IMR-90 (cell line): ENCODE measurements at regions not wholly inside any gene's neighbourhood (a gene's known extent, or its start where the extent isn't known, plus 50 kb on each side); places are given as distances from the start of the nearest gene placed in this dataset.

Experiments
- ATAC-seq: fragments of 200-7000 bp; cut with Tn5 transposase; 2 replicates; pipeline ENCODE4 v1.9.1; 2020; ENCODE audit warnings: low read depth, mild to moderate bottlenecking, moderate library complexity
- BruUV-seq: library from RNA; stranded (reverse); fragments of 400-500 nt; replicated peaks from 2 replicates; lab custom pipeline; 2021; lab: Mats Ljungman, UMichigan
- CTCF ChIA-PET: fragments of 300-600 bp; formaldehyde crosslinking; extraction: SDS; loops from one replicate; lab custom pipeline; 2021; ENCODE audit warnings: antibody characterized with exemption; lab: Yijun Ruan, JAX
- POLR2A ChIA-PET: fragments of 300-600 bp; sonication (Branson Sonifier 250); formaldehyde crosslinking; loops from one replicate; lab custom pipeline; 2022; ENCODE audit warnings: antibody characterized with exemption; ENCODE audit not compliant: unreplicated experiment; lab: Charles Lee
- DNase-seq: peaks from one replicate; pipeline ENCODE4 v3.0.0; 2013
- H2AFZ ChIP-seq: replicated peaks from 2 replicates; pipeline ENCODE3; 2013; ENCODE audit warnings: low read length, mild to moderate bottlenecking; ENCODE audit not compliant: poor library complexity
- H2AK5ac ChIP-seq: 2 replicates; pipeline ENCODE4 v1.6.1; 2013; ENCODE audit warnings: low read depth, low read length, inconsistent platforms
- H2AK9ac ChIP-seq: replicated peaks from 2 replicates; pipeline ENCODE3; 2013; ENCODE audit warnings: mild to moderate bottlenecking, low read depth, low read length, moderate library complexity; ENCODE audit not compliant: poor library complexity
- H2BK120ac ChIP-seq: 2 replicates; pipeline ENCODE4 v1.6.1; 2013; ENCODE audit warnings: low read depth, low read length, inconsistent platforms
- H2BK15ac ChIP-seq: 3 replicates; pipeline ENCODE4 v1.6.1; 2013; ENCODE audit warnings: low read depth, low read length, inconsistent platforms
- H2BK20ac ChIP-seq: 2 replicates; pipeline ENCODE4 v1.6.1; 2013; ENCODE audit warnings: low read depth, mild to moderate bottlenecking, inconsistent platforms, low read length, moderate library complexity
- H2BK5ac ChIP-seq: 2 replicates; pipeline ENCODE4 v1.6.1; 2013; ENCODE audit warnings: mild to moderate bottlenecking, low read depth, low read length, inconsistent platforms; ENCODE audit not compliant: poor library complexity, severe bottlenecking
- H3K14ac ChIP-seq: replicated peaks from 2 replicates; pipeline ENCODE4 v1.6.1; 2013; ENCODE audit warnings: low read depth, low read length, inconsistent platforms
- H3K18ac ChIP-seq: 2 replicates; pipeline ENCODE4 v1.6.1; 2013; ENCODE audit warnings: low read depth, low read length, control low read depth
- H3K23ac ChIP-seq: 2 replicates; pipeline ENCODE4 v1.6.1; 2013; ENCODE audit warnings: low read depth, low read length, inconsistent platforms
- H3K27ac ChIP-seq: 2 replicates; pipeline ENCODE4 v1.5.1; 2013; ENCODE audit warnings: mild to moderate bottlenecking, control low read depth, low read length; ENCODE audit not compliant: insufficient read depth
- H3K27me3 ChIP-seq: 2 replicates; pipeline ENCODE4 v1.6.1; 2013; ENCODE audit warnings: low read length; ENCODE audit not compliant: control insufficient read depth, insufficient read depth
- H3K36me3 ChIP-seq: 2 replicates; pipeline ENCODE4 v1.6.1; 2013; ENCODE audit warnings: low read length, mixed read lengths; ENCODE audit not compliant: control insufficient read depth, insufficient read depth
- H3K4ac ChIP-seq: 2 replicates; pipeline ENCODE4 v1.6.1; 2013; ENCODE audit warnings: low read depth, low read length, inconsistent platforms
- H3K4me1 ChIP-seq: 2 replicates; pipeline ENCODE4 v1.6.1; 2013; ENCODE audit warnings: low read length, mixed read lengths; ENCODE audit not compliant: control insufficient read depth, insufficient read depth
- H3K4me2 ChIP-seq: 2 replicates; pipeline ENCODE4 v1.6.1; 2013; ENCODE audit warnings: low read depth, mild to moderate bottlenecking, control low read depth, low read length, moderate library complexity
- H3K4me3 ChIP-seq: 2 replicates; pipeline ENCODE4 v1.5.1; 2013; ENCODE audit warnings: low read depth, mild to moderate bottlenecking, control low read depth, low read length, moderate library complexity; ENCODE audit not compliant: insufficient read depth
- H3K56ac ChIP-seq: 2 replicates; pipeline ENCODE4 v1.6.1; 2013; ENCODE audit warnings: low read length, inconsistent platforms; ENCODE audit not compliant: insufficient read depth; ENCODE audit errors: extremely low read depth
- H3K79me1 ChIP-seq, 2 experiments: 2 replicates each; pipeline ENCODE4 v1.6.1; 2013; ENCODE audit warnings: low read length in 2 of 2, inconsistent platforms in 1 of 2, low read depth in 1 of 2
- H3K9ac ChIP-seq: 2 replicates; pipeline ENCODE4 v1.6.1; 2013; ENCODE audit warnings: low read depth, low read length, control low read depth
- H3K9me1 ChIP-seq: 2 replicates; pipeline ENCODE4 v1.6.1; 2013; ENCODE audit warnings: low read length, inconsistent platforms; ENCODE audit not compliant: insufficient read depth
- H3K9me3 ChIP-seq: 2 replicates; pipeline ENCODE4 v1.6.1; 2013; ENCODE audit warnings: low read length; ENCODE audit not compliant: control insufficient read depth, insufficient read depth
- H4K20me1 ChIP-seq: 2 replicates; pipeline ENCODE4 v1.6.1; 2013; ENCODE audit warnings: low read length, inconsistent platforms; ENCODE audit not compliant: insufficient read depth
- H4K5ac ChIP-seq: 2 replicates; pipeline ENCODE4 v1.6.1; 2013; ENCODE audit warnings: mild to moderate bottlenecking, low read depth, low read length, control low read depth
- H4K8ac ChIP-seq, 2 experiments: 2 replicates each; pipeline ENCODE4 v1.6.1; 2013; ENCODE audit warnings: low read depth in 2 of 2, low read length in 2 of 2, control low read depth in 1 of 2, inconsistent platforms in 1 of 2
- H4K91ac ChIP-seq: 2 replicates; pipeline ENCODE4 v1.6.1; 2013; ENCODE audit warnings: low read depth, low read length, inconsistent platforms; ENCODE audit not compliant: insufficient read depth
- CEBPB ChIP-seq: IDR thresholded peaks from 2 replicates; pipeline ENCODE4 v1.6.1; 2012; ENCODE audit warnings: low read depth, low read length, improper control_type of control experiment
- CHD1 ChIP-seq: IDR thresholded peaks from 2 replicates; pipeline ENCODE4 v1.6.1; 2012; ENCODE audit warnings: low read depth, low read length, improper control_type of control experiment
- ELK1 ChIP-seq: fragments of 150-350 bp; IDR thresholded peaks from 2 replicates; pipeline ENCODE4 v1.6.1; 2016; ENCODE audit warnings: low read depth, mild to moderate bottlenecking, low read length, moderate library complexity, borderline replicate concordance
- FOS ChIP-seq: fragments of 150-350 bp; IDR thresholded peaks from 2 replicates; pipeline ENCODE4 v1.6.1; 2016; ENCODE audit warnings: low read depth, low read length
- MAFK ChIP-seq: IDR thresholded peaks from 2 replicates; pipeline ENCODE4 v1.6.1; 2012; ENCODE audit warnings: low read depth, low read length, improper control_type of control experiment
- MAZ ChIP-seq: IDR thresholded peaks from 2 replicates; pipeline ENCODE4 v1.6.1; 2012; ENCODE audit warnings: low read depth, mild to moderate bottlenecking, low read length, improper control_type of control experiment, moderate library complexity, borderline replicate concordance
- NFE2L2 ChIP-seq: fragments of 150-350 bp; IDR thresholded peaks from 2 replicates; pipeline ENCODE4 v1.6.1; 2016; ENCODE audit warnings: low read depth, mild to moderate bottlenecking, low read length
- POLR2A ChIP-seq: IDR thresholded peaks from 2 replicates; pipeline ENCODE4 v1.6.1; 2012; ENCODE audit warnings: mild to moderate bottlenecking, low read depth, low read length
- RCOR1 ChIP-seq: IDR thresholded peaks from 2 replicates; pipeline ENCODE4 v1.6.1; 2012; ENCODE audit warnings: mild to moderate bottlenecking, low read length, improper control_type of control experiment; ENCODE audit not compliant: insufficient replicate concordance
- RFX5 ChIP-seq: IDR thresholded peaks from 2 replicates; pipeline ENCODE4 v1.8.0; 2012; ENCODE audit warnings: low read depth, mild to moderate bottlenecking, low read length, moderate library complexity
- SMC3 ChIP-seq: fragments of 150-350 bp; IDR thresholded peaks from 2 replicates; pipeline ENCODE4 v1.6.1; 2016; ENCODE audit warnings: low read depth, mild to moderate bottlenecking, antibody characterized with exemption, low read length, moderate library complexity
- dilution Hi-C: fragments of 300-500 bp; cut with HindIII; formaldehyde crosslinking; loops from one replicate; pipeline ENCODE4 v1.14.3; 2018; ENCODE audit warnings: low sequenced_read_pairs; ENCODE audit not compliant: unreplicated experiment
- in situ Hi-C: fragments of 300-500 bp; cut with MboI; formaldehyde crosslinking; loops from 3 replicates; pipeline ENCODE4 v1.14.3; 2019; ENCODE audit warnings: low sequenced_read_pairs, inconsistent platforms, mixed read lengths
- intact Hi-C: fragments of 100-400 bp; cut with micrococcal nuclease; formaldehyde crosslinking; loops from 2 replicates; pipeline ENCODE4 v1.10.0; 2022

GRCh38 chr3:152696962-152697361 lies 138.0 kb upstream of the P2RY1 start:
- Histone ChIP-seq H3K27ac (no peak overlapping the region), H2BK20ac (no peak overlapping the region), H3K18ac (no peak overlapping the region), H3K36me3 (no peaks in the 10 kb centered on the region), H3K4me2 (no peak overlapping the region), H4K91ac (no peak overlapping the region), H3K56ac (no peak overlapping the region), H2AK5ac (no peak overlapping the region), H2BK120ac (no peak overlapping the region), H3K9me3 (no peaks in the 10 kb centered on the region), H3K14ac (no peak overlapping the region), H4K8ac (no peak overlapping the region), H3K79me1 (no peaks in the 10 kb centered on the region), H2BK5ac (no peak overlapping the region), H3K4ac (no peak overlapping the region), H2BK15ac (no peak overlapping the region), H3K27me3 (no peaks in the 10 kb centered on the region), H2AFZ (no peak overlapping the region), H2AK9ac (no peak overlapping the region), H3K9ac (no peak overlapping the region), H3K4me1 (no peaks in the 10 kb centered on the region), H4K5ac (no peak overlapping the region), H3K9me1 (no peaks in the 10 kb centered on the region), H3K23ac (no peak overlapping the region), H3K4me3 (no peak overlapping the region), H4K20me1 (no peaks in the 10 kb centered on the region)
- ChIA-PET CTCF (no interaction called here), POLR2A (no interaction called here)
- no peak for TF ChIP-seq MAZ
- TF ChIP-seq RCOR1, result no peak
- TF ChIP-seq CEBPB, result no peak
- TF ChIP-seq CHD1, result no peak
- no peak for TF ChIP-seq SMC3
- no peak for TF ChIP-seq RFX5
- no peak for TF ChIP-seq NFE2L2
- no peak for TF ChIP-seq FOS
- TF ChIP-seq ELK1, result no peak
- no peak for TF ChIP-seq POLR2A
- TF ChIP-seq MAFK, result no peak
- DNase-seq (no peak), ATAC-seq (no peak)
- in situ Hi-C loops (no loop called here), dilution Hi-C loops (no loop called here), intact Hi-C loops (no loop called here)
- no TSS peak for BruUV-seq
